HG03139 (cell line): ENCODE measurements at regions not wholly inside any gene's neighbourhood (a gene's known extent, or its start where the extent isn't known, plus 50 kb on each side); places are given as distances from the start of the nearest gene placed in this dataset.
"Not testable (repeated sequence)": the region's sequence is repeated elsewhere in the genome, so short reads cannot be mapped to it uniquely, and the experiment has no call there.

Source experiments
- ATAC-seq: cut with Tn5 transposase; IDR thresholded peaks from one replicate; pipeline ENCODE4 v1.9.1; 2021; ENCODE audit not compliant: unreplicated experiment

- peak; percentile 68 for ATAC-seq
Observed at GRCh38 chr5:14996997-14997396, 125.4 kb upstream of the ANKH start.

GRCh38 chr5:14995229-14995628, 123.7 kb upstream of the ANKH start:
- no peak for ATAC-seq

GRCh38 chr5:14993459-14994133, 122.0 kb upstream of the ANKH start:
- ATAC-seq = not testable (repeated sequence)

- ATAC-seq = peak; percentile 68
Observed at GRCh38 chr5:14992751-14993458, 121.3 kb upstream of the ANKH start.

- ATAC-seq = no peak
Observed at GRCh38 chr5:14988223-14988622, 116.6 kb upstream of the ANKH start.

- ATAC-seq = no peak
Observed at GRCh38 chr5:14986413-14986812, 114.8 kb upstream of the ANKH start.

- ATAC-seq = no peak
Observed at GRCh38 chr5:14983666-14984441, 112.3 kb upstream of the ANKH start.

GRCh38 chr5:14980698-14981097, 109.1 kb upstream of the ANKH start:
- ATAC-seq = no peak

GRCh38 chr5:14977058-14977685, 105.6 kb upstream of the ANKH start:
- ATAC-seq = no peak

GRCh38 chr5:14976486-14976885, 104.9 kb upstream of the ANKH start:
- ATAC-seq = no peak

- ATAC-seq = no peak
Observed at GRCh38 chr5:14971873-14972272, 100.3 kb upstream of the ANKH start.

GRCh38 chr5:14968796-14969195, 97.2 kb upstream of the ANKH start:
- no peak for ATAC-seq

GRCh38 chr5:14967166-14967565, 95.6 kb upstream of the ANKH start:
- ATAC-seq = no peak

- ATAC-seq = no peak
Observed at GRCh38 chr5:14965815-14966214, 94.2 kb upstream of the ANKH start.

- no peak for ATAC-seq
Observed at GRCh38 chr5:14962604-14963003, 91.0 kb upstream of the ANKH start.

- no peak for ATAC-seq
Observed at GRCh38 chr5:14960120-14960462, 88.5 kb upstream of the ANKH start.

GRCh38 chr5:14959399-14960119, 88.0 kb upstream of the ANKH start:
- ATAC-seq = no peak

- no peak for ATAC-seq
Observed at GRCh38 chr5:14958188-14958587, 86.6 kb upstream of the ANKH start.

- ATAC-seq = no peak
Observed at GRCh38 chr5:14956423-14957046, 85.0 kb upstream of the ANKH start.

- ATAC-seq = no peak
Observed at GRCh38 chr5:14954616-14955343, 83.2 kb upstream of the ANKH start.
